ENCODE measurements at regions not wholly inside any gene's neighbourhood (a gene's known extent, or its start where the extent isn't known, plus 50 kb on each side); places are given as distances from the start of the nearest gene placed in this dataset.

DNA sequence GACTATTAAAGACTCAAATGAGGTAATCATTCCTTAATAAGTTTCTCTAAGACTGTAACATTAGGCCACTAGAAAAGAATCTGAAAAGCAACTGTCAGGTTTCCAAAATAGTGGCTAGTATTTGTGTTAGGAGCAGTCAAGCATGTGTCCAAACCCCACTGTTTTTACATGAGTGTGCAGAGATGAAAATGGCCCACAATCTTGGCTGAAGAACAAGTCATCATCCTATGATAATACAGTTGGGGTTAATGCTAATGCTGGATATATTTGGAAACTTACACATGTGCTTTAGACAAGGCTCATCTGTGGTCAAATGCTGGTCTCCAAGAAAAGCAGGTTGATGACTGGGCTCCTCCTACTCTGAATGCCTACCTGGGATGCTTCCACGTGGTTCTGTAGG is 73.6 kb downstream of the MAIP1 start:
- no peak overlapping the region for H3K9ac ChIP-seq (ENCODE audit: low read length)
- no peaks in the 10 kb centered on the region for H3F3A ChIP-seq (ENCODE audit: low read length, unreplicated experiment)
- CTCF ChIA-PET, result no interaction called here
- no peak overlapping the region for H2AFZ ChIP-seq (ENCODE audit: low read length)
- POLR2A ChIA-PET (ENCODE audit: unreplicated experiment), result no interaction called here
- no peaks in the 10 kb centered on the region for H4K20me1 ChIP-seq (ENCODE audit: low read length)
- ATAC-seq, result no peak
- no peaks in the 10 kb centered on the region for H3K27me3 ChIP-seq (ENCODE audit: low read length)
- H3K9me2 ChIP-seq (replicated peaks; ENCODE audit: low read length), result no peaks in the 10 kb centered on the region
- BruUV-seq (replicated peaks), result no TSS peak
- no peak for DNase-seq
- no peaks in the 10 kb centered on the region for H3K79me2 ChIP-seq (ENCODE audit: low read length)
- no peak for TF ChIP-seq EZH2phosphoT487 (IDR thresholded peaks at IDR 0.05; ENCODE audit: borderline replicate concordance, low read length)
- no peak overlapping the region for H3K4me3 ChIP-seq (ENCODE audit: low read length)
- no peaks in the 10 kb centered on the region for H3K4me1 ChIP-seq (ENCODE audit: insufficient read depth, low read length)
- no peak overlapping the region for H3K4me2 ChIP-seq (ENCODE audit: low read length)
- no peak overlapping the region for H3K27ac ChIP-seq (ENCODE audit: low read length)
- H3K9me3 ChIP-seq (ENCODE audit: low read length), result no peaks in the 10 kb centered on the region
- intact Hi-C loops (cut with micrococcal nuclease), result no loop called here
- no peaks in the 10 kb centered on the region for H3K36me3 ChIP-seq (ENCODE audit: low read depth, low read length)

DNA sequence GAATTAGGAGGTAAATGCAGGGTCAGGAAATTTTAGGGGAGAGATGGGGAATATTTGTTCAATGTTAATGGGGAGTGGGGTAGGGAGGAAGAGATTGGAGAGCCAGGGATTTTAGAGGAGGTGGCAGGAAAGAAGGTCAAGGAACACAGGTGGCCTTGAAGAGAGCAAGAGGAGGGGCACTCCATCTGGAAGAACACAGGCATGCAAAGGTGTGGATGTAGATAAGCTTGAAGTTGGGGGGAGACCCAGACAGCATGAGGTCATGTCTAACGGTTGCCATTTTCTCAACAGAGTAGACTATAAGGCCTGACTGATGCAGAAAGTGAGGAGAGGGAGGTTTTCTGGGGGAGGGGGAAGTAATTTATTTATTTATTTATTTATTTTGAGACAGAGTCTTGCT is 77.5 kb downstream of the MAIP1 start:
- no peaks in the 10 kb centered on the region for H3F3A ChIP-seq (ENCODE audit: low read length, unreplicated experiment)
- intact Hi-C loops (cut with micrococcal nuclease), result no loop called here
- DNase-seq (no peak), ATAC-seq (no peak)
- no peaks in the 10 kb centered on the region for H3K9me3 ChIP-seq (ENCODE audit: low read length)
- H3K4me2 ChIP-seq (ENCODE audit: low read length), result no peak overlapping the region
- H3K9ac ChIP-seq (ENCODE audit: low read length), result no peak overlapping the region
- H4K20me1 ChIP-seq (ENCODE audit: low read length), result no peaks in the 10 kb centered on the region
- ChIA-PET CTCF (no interaction called here), POLR2A (ENCODE audit: unreplicated experiment) (no interaction called here)
- no peaks in the 10 kb centered on the region for H3K79me2 ChIP-seq (ENCODE audit: low read length)
- H3K4me1 ChIP-seq (ENCODE audit: insufficient read depth, low read length), result no peaks in the 10 kb centered on the region
- no peaks in the 10 kb centered on the region for H3K36me3 ChIP-seq (ENCODE audit: low read depth, low read length)
- no peak overlapping the region for H3K4me3 ChIP-seq (ENCODE audit: low read length)
- no peak overlapping the region for H3K27ac ChIP-seq (ENCODE audit: low read length)
- H2AFZ ChIP-seq (ENCODE audit: low read length), result no peak overlapping the region
- BruUV-seq (replicated peaks), result no TSS peak
- no peaks in the 10 kb centered on the region for H3K9me2 ChIP-seq (replicated peaks; ENCODE audit: low read length)
- no peak for TF ChIP-seq EZH2phosphoT487 (IDR thresholded peaks at IDR 0.05; ENCODE audit: borderline replicate concordance, low read length)
- H3K27me3 ChIP-seq (ENCODE audit: low read length), result no peaks in the 10 kb centered on the region

DNA sequence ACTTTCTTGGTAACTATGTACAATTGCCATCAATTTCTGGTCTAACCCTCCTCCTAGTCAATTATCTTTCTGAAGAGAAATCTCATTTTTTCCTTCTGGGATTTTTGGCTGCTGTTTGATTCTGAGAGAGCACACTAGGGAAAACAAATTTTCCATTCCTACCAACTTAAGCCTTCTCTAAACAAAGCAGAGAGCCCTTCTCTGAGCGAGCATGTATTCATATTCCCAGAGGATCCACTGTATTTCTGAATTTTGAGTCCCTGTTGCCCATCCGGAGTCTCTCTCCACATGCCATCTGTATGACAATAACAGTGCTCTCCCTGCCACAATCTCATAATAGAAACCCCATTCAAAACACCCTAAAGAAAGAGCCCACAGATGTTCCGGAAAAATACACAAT is 78.5 kb downstream of the MAIP1 start:
- no peak for ATAC-seq
- no peak for DNase-seq
- TF ChIP-seq EZH2phosphoT487 (IDR thresholded peaks at IDR 0.05; ENCODE audit: borderline replicate concordance, low read length), result no peak
- no peak for TF ChIP-seq CTCF (conservative IDR thresholded peaks at IDR 0.05; ENCODE audit: low read depth, low read length)
- no peak for TF ChIP-seq EZH2 (IDR thresholded peaks at IDR 0.05; ENCODE audit: low read length, unreplicated experiment)
- no TSS peak for BruUV-seq (replicated peaks)
- H3K4me1 ChIP-seq (ENCODE audit: insufficient read depth, low read length), result no peaks in the 10 kb centered on the region
- H2AFZ ChIP-seq (ENCODE audit: low read length), result no peak overlapping the region
- H3F3A ChIP-seq (ENCODE audit: low read length, unreplicated experiment), result no peaks in the 10 kb centered on the region
- H3K9ac ChIP-seq (ENCODE audit: low read length), result no peak overlapping the region
- intact Hi-C loops (cut with micrococcal nuclease), result no loop called here
- CTCF ChIA-PET, result no interaction called here
- no peaks in the 10 kb centered on the region for H3K9me3 ChIP-seq (ENCODE audit: low read length)
- H3K27ac ChIP-seq (ENCODE audit: low read length), result no peak overlapping the region
- no peaks in the 10 kb centered on the region for H3K79me2 ChIP-seq (ENCODE audit: low read length)
- POLR2A ChIA-PET (ENCODE audit: unreplicated experiment), result no interaction called here
- H3K36me3 ChIP-seq (ENCODE audit: low read depth, low read length), result no peaks in the 10 kb centered on the region
- no peak overlapping the region for H3K4me2 ChIP-seq (ENCODE audit: low read length)
- no peaks in the 10 kb centered on the region for H3K27me3 ChIP-seq (ENCODE audit: low read length)
- no peaks in the 10 kb centered on the region for H3K9me2 ChIP-seq (replicated peaks; ENCODE audit: low read length)
- no peaks in the 10 kb centered on the region for H4K20me1 ChIP-seq (ENCODE audit: low read length)
- H3K4me3 ChIP-seq (ENCODE audit: low read length), result no peak overlapping the region

DNA sequence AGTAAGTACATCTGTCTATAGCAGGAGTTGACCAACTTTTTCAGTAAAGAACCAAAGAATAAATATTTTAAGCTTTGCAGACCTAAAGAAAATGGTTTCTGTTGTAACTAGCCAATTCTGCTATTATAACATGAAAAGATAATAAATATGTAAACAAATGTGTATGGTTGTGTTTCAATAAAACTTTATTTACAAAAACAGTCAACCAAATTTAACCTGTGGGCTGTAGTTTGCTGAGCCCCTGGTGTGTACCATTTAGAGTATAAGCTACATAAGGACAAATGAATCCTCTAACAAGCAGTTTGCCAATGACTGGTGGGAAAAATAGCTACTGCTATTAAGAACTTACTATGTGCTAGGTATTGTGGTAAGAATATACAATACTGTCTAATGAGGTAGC is 79.4 kb downstream of the MAIP1 start:
- ATAC-seq (no peak), DNase-seq (no peak)
- no peak for TF ChIP-seq EZH2 (IDR thresholded peaks at IDR 0.05; ENCODE audit: low read length, unreplicated experiment)
- no peaks in the 10 kb centered on the region for H3K36me3 ChIP-seq (ENCODE audit: low read depth, low read length)
- no peaks in the 10 kb centered on the region for H3K9me2 ChIP-seq (replicated peaks; ENCODE audit: low read length)
- H3K9ac ChIP-seq (ENCODE audit: low read length), result no peak overlapping the region
- no peak overlapping the region for H3K4me3 ChIP-seq (ENCODE audit: low read length)
- no peak overlapping the region for H3K27ac ChIP-seq (ENCODE audit: low read length)
- H2AFZ ChIP-seq (ENCODE audit: low read length), result no peak overlapping the region
- H3F3A ChIP-seq (ENCODE audit: low read length, unreplicated experiment), result no peaks in the 10 kb centered on the region
- ChIA-PET POLR2A (ENCODE audit: unreplicated experiment) (interaction anchor here (0.6 kb wide), 1 partner anchor 115 kb away, joined by 4 read pairs; no protein-coding TSS in a partner anchor), CTCF (no interaction called here)
- no peaks in the 10 kb centered on the region for H3K4me1 ChIP-seq (ENCODE audit: insufficient read depth, low read length)
- H3K79me2 ChIP-seq (ENCODE audit: low read length), result no peaks in the 10 kb centered on the region
- no peak overlapping the region for H3K4me2 ChIP-seq (ENCODE audit: low read length)
- no TSS peak for BruUV-seq (replicated peaks)
- no peaks in the 10 kb centered on the region for H3K9me3 ChIP-seq (ENCODE audit: low read length)
- no peaks in the 10 kb centered on the region for H3K27me3 ChIP-seq (ENCODE audit: low read length)
- H4K20me1 ChIP-seq (ENCODE audit: low read length), result no peaks in the 10 kb centered on the region
- intact Hi-C loops (cut with micrococcal nuclease), result no loop called here
